HepG2 (cell line): ENCODE measurements at regions not wholly inside any gene's neighbourhood (a gene's known extent, or its start where the extent isn't known, plus 50 kb on each side); places are given as distances from the start of the nearest gene placed in this dataset.

Experiments used
- ARNTL ChIP-seq: sonication (generic); formaldehyde crosslinking; IDR thresholded peaks from 2 replicates; pipeline ENCODE4 v1.4.0; 2020; ENCODE audit warnings: mild to moderate bottlenecking, missing genetic modification reagents
- ZNF282 ChIP-seq: fragments of 450-650 bp; IDR thresholded peaks from 2 replicates; pipeline ENCODE4 v1.6.1; 2018; ENCODE audit not compliant: partially characterized antibody
- ZNF557 ChIP-seq: sonication (generic); formaldehyde crosslinking; IDR thresholded peaks from 2 replicates; pipeline ENCODE4 v1.4.0; 2020; ENCODE audit warnings: missing genetic modification reagents
- TF ChIP-seq, protein P1 (sequence below): sonication (generic); formaldehyde crosslinking; IDR thresholded peaks from 2 replicates; pipeline ENCODE4 v1.9.0; 2021; ENCODE audit warnings: missing genetic modification reagents, borderline replicate concordance

DNA sequence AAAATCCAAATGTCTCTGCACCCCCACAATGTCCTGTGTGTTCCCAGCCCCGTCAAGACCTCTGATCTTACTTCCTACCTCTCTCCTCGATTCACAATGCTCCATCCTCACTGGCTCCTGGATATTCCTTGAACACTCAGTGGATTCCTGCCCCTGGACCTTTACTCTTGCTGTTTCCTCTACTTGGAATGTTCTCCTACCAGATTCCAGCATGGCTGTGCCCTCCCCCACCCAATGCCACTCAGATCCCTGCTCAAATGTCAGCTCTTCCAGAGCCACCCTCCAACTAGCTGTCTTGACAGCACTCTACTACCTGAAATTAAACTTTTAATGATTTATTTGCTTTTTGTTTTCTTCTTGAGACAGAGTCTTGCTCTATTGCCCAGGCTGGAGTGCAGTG, 107.4 kb downstream of the KLF5 start:
- TF ChIP-seq, protein P1, sequence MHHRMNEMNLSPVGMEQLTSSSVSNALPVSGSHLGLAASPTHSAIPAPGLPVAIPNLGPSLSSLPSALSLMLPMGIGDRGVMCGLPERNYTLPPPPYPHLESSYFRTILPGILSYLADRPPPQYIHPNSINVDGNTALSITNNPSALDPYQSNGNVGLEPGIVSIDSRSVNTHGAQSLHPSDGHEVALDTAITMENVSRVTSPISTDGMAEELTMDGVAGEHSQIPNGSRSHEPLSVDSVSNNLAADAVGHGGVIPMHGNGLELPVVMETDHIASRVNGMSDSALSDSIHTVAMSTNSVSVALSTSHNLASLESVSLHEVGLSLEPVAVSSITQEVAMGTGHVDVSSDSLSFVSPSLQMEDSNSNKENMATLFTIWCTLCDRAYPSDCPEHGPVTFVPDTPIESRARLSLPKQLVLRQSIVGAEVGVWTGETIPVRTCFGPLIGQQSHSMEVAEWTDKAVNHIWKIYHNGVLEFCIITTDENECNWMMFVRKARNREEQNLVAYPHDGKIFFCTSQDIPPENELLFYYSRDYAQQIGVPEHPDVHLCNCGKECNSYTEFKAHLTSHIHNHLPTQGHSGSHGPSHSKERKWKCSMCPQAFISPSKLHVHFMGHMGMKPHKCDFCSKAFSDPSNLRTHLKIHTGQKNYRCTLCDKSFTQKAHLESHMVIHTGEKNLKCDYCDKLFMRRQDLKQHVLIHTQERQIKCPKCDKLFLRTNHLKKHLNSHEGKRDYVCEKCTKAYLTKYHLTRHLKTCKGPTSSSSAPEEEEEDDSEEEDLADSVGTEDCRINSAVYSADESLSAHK (CRISPR knock-in tag), result no peak
- TF ChIP-seq ZNF282 (no peak), ZNF557 (CRISPR knock-in tag) (no peak), ARNTL (no peak)
